CD4-positive, alpha-beta T cell treated with Interleukin-6 at 100 ng/mL for 8 hours (primary cell): ENCODE measurements at regions not wholly inside any gene's neighbourhood (a gene's known extent, or its start where the extent isn't known, plus 50 kb on each side); places are given as distances from the start of the nearest gene placed in this dataset.

Experiments used
- DNase-seq: peaks from one replicate; pipeline ENCODE4 v3.0.0-alpha.2; 2020; ENCODE audit warnings: mixed read lengths, low spot score

DNA sequence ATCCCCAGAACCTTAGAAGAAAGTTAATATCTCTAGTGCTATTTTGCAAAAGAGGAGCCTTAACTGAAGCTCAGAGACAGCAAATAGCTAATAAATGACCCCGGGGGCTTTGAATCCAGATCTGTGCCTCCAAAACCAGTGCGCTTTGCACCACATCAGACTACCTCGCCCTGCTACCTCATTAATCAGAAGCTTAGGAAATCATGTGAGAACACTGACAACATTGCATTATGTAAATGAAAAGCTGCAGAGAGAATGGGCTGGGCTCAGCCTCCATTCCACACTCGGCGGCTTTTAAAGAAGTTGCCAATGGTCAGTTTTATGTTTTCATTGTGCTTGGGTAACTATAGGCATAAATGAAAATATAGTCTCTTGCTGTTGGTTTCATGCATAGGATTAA is 54.0 kb upstream of the STMND1 start:
- DNase-seq, result no peak

GRCh38 chr6:17045581-17046322 is 56.1 kb upstream of the STMND1 start:
- no peak for DNase-seq

DNA sequence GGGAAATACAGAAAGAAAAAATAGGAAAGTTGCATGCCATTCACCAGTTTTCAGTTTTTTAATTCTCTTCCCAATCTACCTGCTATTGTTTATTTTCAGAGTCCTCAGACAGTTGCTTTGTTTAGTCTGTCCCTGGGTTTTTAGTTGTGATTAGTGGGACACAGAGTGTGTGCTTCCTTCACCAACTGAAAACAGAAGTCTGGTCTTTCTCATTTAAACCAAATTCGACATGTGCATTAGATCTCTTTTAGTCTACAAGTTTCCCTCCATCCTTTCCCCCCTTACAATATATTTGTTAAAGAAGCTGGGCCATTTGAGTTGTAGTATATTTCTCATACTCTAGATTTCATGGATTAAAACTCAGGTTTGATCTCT is 58.7 kb upstream of the STMND1 start:
- no peak for DNase-seq

DNA sequence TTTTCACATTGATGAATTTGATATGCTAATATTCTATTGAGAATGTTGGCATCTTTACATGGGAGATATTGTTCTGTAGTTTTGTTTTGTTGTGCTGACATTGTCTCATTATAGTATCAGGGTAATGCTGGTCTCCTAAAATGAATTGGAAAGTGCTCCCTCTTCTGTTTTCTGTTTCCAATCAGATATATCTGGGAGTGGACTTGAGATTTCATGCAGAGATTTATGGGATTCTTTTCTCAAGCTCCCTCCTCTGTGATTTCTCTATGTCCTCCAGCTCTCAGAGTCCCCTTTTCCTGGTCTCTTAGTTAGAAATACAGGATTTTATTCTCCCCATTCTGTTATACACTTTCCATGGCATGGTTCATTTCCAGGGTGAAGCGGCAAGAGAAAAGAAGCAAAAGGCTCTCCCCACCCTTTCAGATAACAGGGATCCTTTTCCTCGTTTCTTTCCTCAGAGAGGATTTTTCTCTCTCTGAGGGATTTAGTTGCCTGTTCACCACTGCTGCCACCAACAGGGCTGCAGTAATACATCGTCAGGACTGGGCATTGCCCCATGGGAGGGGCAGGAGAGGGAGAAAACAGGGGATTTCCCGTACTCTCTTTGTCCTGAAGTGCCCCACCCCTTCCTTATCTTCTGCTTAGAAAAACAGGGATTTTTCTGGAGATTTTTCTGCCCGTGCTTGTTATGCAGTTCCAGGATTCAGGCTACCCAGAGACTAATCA is 59.3 kb upstream of the STMND1 start:
- no peak for DNase-seq

DNA sequence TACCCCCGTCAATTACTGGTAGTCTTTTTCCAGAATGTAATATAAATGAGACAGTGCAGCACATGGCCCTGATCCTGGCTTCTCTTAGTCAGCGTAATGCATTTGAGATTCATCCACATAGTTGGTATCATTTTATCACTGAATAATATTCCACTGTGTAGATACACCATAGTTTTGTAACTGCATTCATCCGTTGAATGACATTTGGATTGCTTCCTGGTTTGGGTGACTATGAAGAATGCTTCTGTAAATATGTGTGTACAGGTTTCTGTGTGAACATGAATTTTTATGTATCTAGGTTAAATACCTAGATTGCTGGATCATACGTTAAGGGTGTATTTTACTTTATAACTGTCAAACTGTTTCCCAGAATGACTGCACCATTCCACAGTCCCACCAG is 62.6 kb upstream of the STMND1 start:
- no peak for DNase-seq

GRCh38 chr6:17038316-17038715 is 63.5 kb upstream of the STMND1 start:
- DNase-seq, result no peak

GRCh38 chr6:17036065-17036393 is 65.8 kb upstream of the STMND1 start:
- no peak for DNase-seq

GRCh38 chr6:17035257-17036064 is 66.4 kb upstream of the STMND1 start:
- DNase-seq, result no peak

- no peak for DNase-seq
Observed at GRCh38 chr6:17033746-17034145, 68.1 kb upstream of the STMND1 start.

DNA sequence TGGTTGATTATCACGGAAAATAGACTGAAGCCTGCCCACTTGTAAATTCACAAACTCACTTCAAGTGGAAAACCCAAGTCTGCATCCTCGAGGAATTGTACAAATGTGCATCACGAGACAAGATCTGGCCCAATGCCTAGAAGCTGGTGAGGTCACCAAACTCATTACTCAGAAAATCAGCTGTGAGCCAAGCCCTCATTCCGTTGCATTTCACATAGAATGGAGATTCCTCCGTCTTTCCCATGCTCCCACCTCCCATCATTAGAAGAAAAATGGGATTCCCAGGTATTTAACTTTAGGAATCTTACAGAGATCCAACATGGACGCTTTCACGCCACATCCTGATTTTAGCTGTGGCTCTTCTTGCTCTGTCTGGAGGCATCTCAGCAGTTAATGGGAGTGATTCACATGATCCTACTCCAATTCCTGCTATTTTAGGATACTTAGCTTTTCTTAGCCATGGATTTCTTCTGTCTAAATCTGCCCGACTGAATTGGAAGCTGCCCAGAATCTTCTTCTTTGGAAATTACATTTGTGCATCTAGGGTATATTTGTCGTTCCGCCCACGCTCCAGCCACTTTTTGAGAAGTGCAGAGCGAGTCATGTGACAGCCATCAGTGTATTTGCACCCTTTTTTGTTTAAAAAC is 68.7 kb upstream of the STMND1 start:
- no peak for DNase-seq

- DNase-seq, result no peak
Observed at GRCh38 chr6:17032590-17032987, 69.3 kb upstream of the STMND1 start.

GRCh38 chr6:17031961-17032360 is 69.9 kb upstream of the STMND1 start:
- DNase-seq, result no peak

- DNase-seq, result no peak
Observed at GRCh38 chr6:17027441-17027840, 74.4 kb upstream of the STMND1 start.

DNA sequence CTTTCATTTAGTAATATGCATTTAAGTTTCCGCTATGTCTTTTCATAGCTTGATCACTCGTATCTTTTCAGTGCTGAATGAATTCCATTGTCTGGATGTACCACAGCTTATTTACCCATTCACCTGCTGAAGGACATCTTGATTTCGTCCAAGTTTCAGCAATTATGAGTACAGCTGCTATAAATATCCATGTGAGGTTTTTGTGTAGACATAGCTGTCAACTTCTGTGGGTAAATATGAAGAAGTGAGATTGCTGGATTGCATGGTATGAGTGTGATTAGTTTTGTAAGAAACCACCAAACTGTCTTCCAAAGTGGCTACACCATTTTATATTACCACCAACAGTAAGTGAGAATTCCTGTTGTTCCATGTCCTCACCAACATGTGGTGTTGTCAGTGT is 79.2 kb upstream of the STMND1 start:
- no peak for DNase-seq

DNA sequence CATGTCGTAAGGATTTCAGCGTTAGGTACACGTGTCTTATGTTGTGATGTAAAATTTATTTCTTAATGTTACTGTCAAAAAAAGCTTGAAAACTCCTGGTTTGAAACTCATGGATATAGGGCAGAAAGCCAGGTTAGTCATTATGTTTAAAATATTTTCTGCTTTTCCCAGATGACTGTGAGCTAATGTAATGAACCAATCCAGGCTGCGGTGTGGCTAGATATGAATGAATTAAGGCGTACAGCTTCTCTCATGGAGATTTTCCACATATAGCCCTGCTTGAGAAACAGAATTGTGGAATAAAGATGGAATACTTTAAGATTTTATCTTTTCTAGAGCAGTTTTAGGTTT is 80.3 kb upstream of the STMND1 start:
- no peak for DNase-seq

DNA sequence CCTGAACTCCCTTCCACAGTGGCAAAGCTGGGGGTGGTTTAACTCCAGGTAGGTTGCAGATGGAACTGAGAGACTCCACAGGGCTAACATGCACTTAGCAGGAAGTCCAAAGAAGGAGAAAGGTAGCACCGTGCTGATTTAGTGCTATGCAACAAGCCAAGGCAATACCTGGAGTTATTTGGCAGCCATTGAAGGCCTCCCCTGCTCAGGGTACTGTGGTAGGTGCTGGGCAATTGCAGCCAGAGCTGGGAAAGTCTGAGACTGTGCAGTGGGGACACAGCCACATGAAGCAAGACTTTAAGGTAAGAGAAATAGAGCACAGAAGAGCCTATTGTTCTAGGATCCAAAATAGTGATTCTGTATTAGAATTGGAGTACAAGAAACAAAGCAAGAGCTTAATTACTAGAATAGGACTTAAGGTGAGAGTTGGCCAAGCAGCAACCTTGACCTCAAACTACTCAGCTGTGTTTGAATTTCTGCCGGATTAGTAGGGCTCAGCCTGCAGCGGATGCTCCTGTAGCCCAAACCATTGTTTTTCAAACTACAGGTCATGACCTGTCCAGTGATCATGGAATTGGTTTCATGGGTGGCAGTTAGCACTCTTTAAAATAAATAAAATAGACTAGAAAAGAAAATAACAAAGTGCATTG is 80.8 kb upstream of the STMND1 start:
- DNase-seq, result no peak

DNA sequence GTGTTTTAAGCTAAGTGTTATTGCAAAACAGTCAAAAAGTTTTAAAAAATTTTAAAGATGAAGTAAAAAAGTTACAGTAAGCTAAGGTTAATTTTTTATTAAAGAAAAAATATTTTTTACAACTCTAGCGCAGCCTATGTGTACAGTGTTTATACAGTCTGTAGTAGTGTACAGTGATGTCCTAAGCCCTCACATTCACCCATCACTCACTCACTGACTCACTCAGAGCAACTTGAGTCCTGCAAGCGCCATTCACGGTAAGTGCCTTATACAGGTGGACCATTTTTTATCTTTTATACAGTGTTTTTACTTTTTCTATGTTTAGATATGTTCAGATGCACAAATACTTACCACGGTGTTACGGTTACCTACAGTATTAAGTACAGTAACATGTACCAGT is 83.4 kb upstream of the STMND1 start:
- DNase-seq, result no peak

DNA sequence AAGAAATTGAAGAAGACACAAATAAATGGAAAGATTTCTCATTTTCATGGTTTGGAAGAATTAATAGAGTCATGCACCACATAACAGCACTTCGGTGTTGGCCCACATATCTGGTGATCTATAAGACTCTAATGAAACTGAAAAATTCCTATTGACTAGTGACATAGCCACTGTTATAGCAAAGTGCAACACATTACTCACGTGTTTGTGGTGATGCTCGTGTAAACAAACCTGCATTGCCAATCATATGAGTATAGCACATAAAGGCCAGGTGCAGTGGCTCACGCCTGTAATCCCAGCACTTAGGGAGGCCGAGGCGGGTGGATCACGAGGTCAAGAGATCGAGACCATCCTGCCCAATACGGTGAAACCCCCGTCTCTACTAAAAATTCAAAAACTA is 84.4 kb upstream of the STMND1 start:
- DNase-seq, result no peak

DNA sequence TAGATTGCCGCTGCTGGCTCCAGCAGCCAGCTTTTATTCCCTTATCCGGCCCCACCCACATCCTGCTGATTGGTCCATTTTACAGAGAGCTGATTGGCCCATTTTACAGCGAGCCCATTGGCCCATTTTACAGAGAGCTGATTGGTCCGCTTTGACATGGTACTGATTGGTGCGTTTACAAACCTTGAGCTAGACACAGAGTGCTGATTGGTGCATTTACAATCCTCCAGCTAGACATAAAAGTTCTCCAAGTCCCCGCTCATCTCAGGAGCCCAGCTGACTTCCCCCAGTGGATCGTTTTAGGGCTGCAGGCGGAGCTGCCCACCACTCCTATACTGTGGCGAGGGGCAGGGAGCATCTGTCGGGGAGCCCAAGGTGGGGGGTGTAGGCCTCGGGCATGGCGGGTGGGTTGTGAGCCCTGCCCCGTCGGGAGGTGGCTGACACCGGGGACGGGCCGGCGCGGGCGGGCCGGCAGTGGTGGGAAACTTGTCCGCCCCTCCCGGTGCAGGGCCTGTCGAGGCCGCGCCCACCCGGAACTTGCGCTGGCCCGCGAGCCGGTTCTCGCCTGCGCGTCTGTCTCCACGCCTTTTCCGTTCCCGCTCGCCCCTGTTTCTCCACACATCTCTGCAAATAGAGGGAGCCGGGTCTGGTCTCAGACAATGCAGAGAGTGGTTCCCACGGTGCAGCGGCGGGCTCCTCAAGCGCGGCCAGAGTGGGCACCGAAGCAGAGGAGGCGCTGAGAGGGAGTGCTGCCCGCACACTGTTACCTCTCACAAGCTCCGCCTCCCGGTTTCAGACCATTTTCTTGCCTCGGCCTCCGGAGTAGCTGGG is 86.1 kb upstream of the STMND1 start:
- DNase-seq, result peak; percentile 22

GRCh38 chr6:17015144-17015543 is 86.7 kb upstream of the STMND1 start:
- DNase-seq, result peak; percentile 28

- no peak for DNase-seq
Observed at GRCh38 chr6:17013701-17014100, 88.1 kb upstream of the STMND1 start.
